Activated CD8-positive, alpha-beta memory T cell treated with anti-CD3 and anti-CD28 coated beads for 48 hours (primary cell): ENCODE measurements at regions not wholly inside any gene's neighbourhood (a gene's known extent, or its start where the extent isn't known, plus 50 kb on each side); places are given as distances from the start of the nearest gene placed in this dataset.
"Not testable (repeated sequence)": the region's sequence is repeated elsewhere in the genome, so short reads cannot be mapped to it uniquely, and the experiment has no call there.

Experiments
- DNase-seq, 3 experiments: peaks; one replicate each; pipeline ENCODE4 v3.0.0-alpha.2; 2020; ENCODE audit warnings: low read depth in 2 of 3, low spot score in 2 of 3

DNA sequence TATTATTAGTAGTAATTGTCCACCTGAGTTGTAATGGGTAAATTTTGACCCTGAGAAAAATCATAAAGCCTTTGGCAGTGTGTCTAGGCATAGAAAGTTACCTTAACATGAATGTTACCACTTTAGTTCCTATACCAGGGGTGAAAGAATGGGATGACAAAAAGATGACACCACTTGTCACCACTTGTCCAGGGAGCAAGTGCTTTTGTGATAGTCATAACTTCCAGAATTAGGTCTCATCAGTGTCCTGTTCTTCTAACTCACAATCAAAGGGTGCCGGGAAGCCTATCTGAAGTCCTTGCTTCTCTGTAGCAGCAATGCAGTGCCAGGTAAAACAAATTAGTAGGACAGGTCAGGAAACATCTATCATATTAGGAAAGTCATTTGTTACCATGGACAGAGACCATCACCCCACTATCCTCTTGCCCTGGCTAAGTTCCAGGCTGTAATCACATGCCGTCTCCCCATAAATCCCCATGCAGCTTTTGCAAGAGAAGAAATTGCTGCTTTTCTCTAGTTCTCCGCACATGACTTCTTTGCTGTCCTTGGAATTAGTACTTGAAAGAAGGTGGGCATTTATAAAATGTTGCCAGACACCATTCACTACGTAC lies 156.5 kb upstream of the SGCD start:
- DNase-seq = no peak

DNA sequence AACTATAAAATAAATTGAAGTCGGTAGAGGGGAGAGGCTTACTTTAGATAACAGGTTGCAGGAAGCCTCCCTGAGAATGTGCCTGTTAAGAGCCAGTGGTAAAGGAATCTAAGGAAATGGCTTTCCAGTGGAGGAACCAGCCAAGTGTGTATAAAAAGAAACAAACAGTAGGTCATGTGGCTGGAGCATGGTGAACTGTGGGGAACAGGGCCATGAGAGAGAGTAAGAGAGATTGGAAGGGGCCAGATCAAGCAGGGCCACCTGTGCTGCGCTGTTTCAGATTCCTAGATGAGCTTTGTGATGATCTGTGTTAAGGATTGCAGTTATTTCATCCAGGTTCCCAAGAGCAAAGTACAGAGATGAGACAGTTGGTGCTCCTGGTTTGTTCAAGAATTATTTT lies 152.7 kb upstream of the SGCD start:
- no peak for DNase-seq

DNA sequence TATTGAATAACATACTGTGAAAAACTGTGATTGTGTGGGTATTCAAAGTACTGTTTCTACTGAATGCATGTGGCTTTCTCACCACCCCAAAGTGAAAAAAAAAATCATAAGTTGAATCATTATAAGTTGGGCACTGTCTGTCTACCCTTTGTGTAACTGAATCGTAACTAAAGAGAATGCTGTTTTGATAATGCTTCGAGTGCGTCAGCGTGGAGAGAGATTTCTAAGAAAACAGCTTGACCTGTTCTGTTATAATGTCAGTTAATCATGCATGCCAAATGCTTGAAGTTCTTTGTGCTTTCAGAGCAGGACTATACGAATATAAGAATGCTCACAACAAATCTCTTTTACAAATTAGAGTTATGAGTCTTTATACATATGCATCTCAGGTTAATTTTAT lies 148.8 kb upstream of the SGCD start:
- DNase-seq = no peak

DNA sequence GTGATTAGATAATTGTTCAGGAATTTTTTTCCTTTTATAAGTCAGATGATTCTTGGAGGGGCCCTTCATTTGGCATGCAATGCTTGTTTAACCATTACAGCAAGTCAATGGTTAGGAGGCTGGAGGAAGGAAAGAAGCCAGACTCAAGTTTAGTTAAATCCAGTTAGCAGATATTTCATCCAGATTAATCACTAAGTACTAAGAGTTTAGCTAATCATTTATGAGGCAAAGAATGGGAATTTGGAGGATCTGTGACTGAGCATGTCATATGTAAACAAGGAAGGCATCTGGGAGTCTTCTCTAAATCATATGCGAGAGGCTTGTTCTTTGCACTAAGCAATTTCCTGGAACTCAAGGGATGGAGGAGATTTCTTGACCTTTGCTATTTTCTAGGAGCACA lies 145.3 kb upstream of the SGCD start:
- DNase-seq = no peak

DNA sequence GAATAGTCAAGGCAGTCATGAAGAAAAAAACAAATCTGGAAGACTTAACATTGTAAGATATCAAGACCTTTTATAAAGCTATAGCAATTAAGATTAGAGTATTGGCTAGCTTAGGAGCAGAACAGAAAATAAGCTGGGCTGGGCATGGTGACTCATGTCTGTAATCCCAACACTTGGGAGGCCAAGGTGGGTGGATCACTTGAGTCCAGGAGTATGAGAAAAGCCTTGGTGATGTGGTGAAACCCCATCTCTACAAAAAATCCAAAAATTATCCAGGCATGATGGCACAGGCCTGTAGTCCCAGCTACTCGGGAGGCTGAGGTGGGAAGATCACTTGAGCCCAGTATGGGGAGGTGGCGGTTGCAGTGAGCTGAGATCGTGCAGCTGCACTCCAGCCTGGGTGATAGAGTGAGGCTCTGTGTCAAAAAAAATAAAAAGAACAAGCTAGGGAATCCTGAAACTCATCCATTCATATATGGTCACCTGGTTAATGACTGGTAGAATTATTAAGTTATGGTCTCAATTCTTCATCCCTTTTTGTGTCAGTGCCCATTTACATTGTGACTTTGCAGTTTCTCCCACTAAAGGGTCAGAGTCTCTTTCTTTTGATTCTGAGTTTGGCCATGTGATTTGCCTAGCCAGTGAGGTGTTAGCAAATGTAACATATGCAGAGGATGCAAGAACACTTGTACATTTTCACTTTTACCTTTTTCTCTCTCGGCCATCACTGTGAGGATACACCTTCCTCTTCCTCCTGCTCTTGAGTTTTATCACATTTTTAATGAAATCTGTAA lies 144.6 kb upstream of the SGCD start:
- no peak for DNase-seq

DNA sequence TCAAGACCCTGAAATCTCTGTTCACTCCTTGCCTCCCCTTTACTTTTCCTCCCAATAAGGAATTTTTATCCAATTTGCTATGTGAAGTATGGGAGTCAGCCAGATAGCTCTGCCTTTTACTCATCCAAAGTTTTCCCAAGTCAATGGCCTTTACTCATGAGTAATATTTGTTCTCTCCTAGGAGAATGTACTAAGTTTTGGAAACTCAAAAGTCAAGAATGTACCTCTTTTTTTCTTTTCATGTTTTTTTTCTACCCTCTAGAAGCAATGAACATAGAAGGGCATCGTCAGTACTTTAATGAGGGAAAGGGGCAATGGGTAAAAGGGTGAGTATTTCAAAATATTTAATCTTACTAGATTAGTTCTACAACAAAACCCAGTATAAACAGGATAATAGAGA lies 140.2 kb upstream of the SGCD start:
- no peak for DNase-seq

DNA sequence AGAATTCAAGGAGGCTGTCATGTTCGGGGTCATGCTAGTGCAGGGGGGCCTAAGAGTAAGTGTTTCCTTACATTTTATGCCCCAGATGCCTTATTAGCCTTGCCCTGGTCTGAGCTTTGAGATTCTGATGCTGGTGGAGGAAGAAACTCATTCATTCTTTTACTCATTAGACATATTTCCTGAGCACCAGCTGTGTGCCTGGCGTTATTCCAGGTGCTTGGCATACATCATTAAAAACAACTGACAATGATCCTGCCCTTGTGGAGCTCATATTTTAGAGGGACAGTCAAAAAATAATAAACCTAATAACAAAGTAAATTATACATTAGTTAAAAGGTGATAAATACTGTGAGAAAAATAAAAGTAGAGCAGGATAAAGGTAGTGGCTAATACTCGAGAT lies 138.9 kb upstream of the SGCD start:
- DNase-seq = no peak

DNA sequence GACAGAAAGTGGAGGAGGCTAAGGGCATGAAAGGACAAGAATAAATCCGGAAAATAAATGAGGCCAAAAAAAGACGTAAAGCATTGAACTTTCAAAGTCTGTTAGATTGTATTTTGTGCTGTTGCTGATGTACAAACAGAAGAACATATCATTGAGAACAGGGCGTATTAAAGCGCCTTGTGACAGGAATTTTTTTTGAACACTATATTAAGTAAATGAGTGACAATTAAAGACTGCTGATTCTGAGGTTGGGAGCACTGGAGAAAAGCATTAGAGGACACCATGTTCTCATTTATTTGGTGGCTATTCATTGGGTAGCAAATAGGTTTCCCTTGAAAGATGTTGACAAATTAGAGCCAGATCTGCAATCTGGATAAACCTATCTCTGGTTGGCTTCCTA lies 137.3 kb upstream of the SGCD start:
- DNase-seq = no peak

DNA sequence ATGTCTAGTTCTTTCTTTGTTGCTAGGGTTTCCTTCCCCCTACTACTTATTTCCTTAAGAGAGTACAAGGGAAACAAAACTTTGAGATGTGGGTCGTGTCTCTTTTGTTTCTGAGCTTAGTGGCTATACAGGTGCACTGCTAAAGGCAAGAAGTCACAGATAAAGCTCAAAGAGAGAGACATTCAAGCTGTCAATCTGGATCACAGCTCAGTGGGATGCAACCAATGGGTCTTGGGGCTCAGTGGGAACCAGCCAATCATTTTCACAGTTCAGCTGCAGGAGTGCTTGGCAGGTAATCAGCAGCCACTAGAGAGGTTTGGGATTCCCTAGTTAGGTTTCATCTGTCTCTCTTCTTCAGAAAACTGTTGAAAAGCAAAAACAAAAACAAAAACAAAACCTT lies 135.4 kb upstream of the SGCD start:
- DNase-seq = no peak

DNA sequence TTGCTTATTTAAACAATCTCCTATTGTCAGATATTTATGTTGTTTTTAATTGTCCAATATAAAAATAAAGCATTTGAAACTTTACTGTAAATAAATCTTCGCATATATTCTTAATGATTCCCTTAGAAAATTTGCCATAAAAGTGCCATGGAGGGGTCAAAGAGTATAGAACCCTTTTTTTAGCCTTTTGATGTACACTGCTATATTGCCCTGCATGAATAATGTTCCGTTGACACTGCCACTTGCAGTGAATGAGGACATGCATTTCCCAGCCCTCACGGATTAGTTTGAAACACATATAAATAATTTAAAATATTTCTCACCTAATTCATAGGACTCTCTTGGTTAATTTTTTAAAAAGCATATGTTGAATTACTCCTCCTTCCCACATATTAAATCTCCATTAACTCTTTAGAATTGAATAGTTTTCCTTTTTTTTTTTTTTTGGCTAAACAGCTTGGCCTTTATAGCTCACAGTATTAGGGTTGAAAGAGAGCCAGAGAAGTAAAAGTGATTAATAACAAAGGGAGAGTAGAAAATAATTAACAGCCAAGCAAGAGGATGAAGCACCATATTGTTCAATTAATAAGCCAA lies 129.8 kb upstream of the SGCD start:
- no peak for DNase-seq

DNA sequence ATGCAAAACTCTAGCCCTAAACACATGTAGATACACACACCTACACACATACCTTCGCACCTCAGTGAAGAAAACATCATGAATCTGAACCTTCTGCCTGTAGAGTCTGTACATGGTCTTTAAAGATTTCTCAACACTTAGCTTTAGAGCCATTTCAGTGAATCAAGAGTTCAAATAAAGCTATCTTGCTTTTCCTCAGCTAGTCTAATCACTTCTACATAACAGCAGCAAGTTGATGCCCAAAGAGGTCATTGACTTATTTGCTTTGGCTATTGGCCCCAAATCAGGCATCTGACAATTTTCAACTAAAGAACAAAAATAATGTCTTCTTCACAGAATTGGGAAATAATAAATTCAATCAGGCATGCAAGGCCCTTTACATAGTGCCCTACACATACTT lies 127.9 kb upstream of the SGCD start:
- no peak for DNase-seq

DNA sequence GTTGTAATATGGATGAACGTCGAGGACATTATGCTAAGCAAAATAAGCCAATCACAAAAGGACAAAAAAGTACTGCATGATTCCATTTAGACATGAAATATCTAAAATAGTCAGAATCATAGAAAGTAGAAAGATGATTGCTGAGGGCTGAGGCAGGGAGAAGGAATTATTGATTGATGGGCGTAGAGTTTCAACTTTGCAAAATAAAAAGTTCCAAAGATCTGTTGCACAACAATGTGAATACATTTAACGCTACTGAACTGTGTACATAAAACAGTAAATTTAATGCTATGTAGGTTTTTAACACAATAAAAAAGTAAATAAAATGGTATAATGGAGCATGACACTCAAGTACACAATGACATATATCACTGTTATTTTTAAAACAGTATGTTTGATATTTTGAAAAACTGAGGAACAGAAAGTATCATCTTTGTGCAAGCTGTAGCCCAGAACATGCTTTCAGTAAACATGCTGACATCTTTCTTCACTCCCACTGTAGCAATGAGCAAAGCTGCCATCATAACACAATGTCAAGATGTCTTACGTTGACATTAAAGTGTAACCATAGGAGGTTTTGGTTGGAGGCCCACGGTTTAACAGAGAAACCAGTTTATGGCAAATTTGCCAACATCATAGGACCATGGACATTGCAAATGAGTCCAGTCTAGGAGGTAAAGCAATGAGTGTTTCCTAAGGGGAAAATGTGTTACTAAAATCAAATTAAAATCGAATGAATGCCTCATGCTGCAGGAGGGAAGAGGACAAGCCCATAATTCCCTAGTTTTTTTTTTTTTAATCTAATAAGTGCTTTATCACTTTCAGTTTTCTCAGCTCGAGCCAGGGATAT lies 125.8 kb upstream of the SGCD start:
- DNase-seq = no peak

DNA sequence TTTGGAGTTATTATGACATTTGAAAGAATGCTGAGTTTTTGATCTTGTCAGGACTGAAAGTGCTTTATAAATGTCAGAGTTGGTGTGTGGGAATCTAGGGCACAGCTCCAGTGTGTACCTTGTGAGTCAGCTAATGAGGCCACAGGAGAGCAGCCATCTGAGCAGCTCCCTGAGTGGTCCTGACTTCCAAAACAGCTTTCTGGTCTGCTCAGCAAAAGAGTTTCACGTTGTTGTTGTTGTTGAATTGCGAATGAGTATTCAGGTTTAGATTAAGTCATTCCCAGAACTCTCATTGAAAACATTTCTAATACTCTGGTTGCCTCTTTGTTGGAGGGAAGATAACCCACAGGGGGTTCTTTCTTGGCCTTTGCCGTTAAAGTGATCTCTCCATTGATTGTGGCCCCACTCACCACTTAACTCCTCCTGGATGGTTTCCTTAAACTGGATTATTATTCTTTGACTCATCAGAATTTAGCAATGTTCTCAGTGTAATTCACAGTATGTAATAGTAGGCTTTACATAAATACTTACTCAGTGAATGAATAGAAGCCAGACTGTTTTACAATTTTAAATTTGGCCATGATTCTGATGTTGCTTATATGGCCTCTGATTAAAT lies 125.1 kb upstream of the SGCD start:
- DNase-seq = no peak

DNA sequence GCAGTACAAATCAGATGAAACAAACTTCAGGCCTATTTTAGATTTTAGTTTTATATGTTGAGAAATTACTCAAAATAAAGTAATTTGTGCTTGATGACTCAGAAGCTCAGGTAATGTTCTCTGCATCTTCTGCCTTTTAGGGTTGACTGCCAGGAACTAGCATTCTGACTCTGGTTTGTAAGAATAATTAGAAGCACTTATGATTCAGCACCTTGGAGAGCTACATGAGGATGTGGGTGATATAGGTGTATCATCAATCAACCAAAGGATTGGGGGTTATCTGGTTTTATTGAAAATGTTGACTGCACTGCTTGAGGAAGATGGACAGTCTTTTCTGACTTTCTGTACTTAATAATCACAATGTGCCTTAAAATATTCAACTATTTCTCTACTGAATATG lies 118.7 kb upstream of the SGCD start:
- DNase-seq = no peak

DNA sequence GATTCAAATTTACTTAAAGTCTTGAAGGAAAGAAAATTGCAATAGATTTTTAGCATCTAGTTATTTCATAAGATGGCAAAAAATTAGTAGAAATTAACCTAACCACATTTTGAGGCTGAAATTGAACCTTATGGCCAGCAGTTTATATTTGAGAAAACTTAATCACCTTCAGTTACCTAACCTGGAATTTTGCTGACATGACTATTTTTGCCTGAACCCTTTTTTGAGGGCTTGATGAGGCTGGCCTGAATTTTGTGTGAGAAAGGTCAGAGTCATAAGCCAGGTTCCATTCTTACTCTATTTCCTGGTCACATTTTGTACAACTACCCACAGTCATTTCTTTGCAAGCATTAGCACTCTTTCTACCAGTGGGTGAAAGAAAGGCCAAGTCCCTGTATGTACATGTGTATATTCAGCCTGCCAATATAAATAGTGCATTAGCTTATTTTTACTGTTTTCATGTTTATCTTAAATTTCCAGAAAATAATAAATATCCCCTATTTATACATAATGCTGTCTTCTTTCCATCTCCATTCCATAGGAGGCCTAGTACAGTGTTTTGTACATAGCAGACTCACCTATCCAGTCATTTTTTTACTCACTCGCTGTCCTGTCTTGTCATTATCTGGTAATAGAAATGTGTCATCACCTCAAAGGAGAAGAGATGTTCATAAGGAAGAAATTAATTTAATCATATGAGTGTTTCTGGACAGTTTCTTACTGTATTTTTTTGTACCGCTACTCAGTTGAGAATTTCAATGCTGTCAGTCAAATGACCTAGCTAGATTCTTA lies 108.4 kb upstream of the SGCD start:
- DNase-seq = no peak

DNA sequence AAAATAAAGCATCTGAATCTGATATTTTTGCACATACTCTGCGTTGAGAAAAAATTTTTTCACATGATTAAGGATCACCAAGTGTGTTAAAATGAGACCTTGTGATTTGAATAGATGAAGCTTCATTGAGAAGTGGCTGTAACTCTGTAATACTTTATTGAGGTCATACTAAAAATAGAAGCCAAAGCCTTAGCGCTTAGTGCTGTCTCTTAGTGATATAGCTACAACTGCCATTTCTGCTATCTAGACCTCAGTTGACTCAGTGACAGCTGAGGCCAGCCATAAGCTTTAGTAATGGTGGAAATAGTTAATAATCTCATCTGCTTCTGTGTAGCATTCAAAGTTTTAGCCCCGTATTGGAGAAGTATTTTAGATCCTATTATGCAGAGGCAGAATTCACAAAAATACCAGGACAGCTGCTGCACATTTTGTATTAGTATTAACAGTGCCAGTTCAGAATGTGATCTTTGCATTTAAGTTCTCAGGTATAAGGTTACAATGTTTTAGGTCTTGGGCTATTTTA lies 107.4 kb upstream of the SGCD start:
- no peak for DNase-seq

DNA sequence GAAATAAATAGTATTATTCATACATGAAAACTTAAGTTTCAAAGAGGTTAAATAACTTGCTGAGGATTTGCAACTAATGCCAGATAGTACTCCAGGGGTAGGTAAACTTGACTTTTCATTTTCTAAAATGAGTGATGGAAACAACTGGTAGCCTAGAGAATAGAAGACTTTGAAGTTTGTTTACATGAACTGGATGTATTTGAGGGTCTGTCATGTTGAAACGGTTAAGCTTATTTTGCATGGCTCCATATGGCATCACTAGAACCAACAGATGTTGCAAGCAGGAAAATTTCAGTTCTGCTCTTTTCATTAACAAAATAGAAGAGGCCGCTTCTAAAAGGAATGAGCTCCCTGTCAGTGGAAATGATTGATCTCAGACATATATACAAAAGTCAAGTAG lies 105.1 kb upstream of the SGCD start:
- no peak for DNase-seq

DNA sequence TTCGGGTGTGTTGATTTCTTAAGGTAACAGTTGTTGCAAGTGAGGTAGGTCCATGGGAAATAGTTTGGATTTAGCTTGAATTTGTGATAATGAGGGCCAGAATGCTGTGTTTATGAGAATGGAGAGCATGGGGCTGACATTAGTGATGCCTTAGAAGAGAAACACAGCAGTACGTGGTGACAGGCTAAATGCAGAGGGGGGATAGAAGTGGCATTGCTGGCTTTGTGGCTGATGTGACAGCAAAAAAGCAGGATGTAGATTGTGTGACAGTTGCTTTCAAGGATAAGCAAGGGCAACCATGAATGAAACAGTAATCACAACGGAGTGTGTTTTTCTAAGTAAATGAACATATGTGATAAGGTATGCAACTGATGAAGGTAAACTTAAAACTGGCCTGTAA lies 103.4 kb upstream of the SGCD start:
- DNase-seq = no peak

DNA sequence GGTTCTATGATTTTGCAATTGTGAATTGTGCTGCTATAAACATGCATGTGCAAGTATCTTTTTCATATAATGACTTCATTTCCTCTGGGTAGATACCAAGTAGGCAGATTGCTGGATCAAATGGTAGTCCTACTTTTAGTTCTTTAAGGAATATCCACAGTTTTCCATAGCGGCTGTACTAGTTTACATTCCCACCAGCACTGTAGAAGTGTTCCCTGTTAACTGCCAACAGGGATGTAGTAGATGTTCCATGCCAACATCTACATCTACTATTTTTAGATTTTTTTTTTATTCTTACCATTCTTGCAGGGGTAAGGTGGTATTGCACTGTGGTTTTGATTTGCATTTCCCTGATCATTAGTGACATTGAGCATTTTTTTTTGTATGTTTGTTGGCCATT lies 100.5 kb upstream of the SGCD start:
- DNase-seq = not testable (repeated sequence)

DNA sequence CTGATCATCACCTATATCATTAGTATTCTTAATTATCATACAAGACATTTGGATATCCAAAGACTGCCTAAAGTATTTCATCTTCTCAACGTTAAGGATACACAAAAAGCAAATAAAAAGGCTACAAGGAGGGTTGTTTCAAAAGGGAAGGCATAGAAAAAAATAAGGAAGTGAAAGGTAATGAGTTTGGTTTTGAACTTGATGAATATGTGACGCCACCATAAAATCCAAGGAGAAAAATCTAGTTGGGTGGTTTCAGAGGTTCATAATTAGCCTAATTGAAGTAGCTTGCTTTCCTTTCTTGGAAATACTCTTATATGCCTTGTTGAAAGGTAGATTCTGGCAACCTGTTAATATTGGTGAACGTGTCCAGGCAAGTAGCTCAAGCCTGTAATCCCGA lies 96.1 kb upstream of the SGCD start:
- DNase-seq = no peak
